Skeletal muscle cell (primary cell): ENCODE measurements at regions not wholly inside any gene's neighbourhood (a gene's known extent, or its start where the extent isn't known, plus 50 kb on each side); places are given as distances from the start of the nearest gene placed in this dataset.
"Not testable (repeated sequence)": the region's sequence is repeated elsewhere in the genome, so short reads cannot be mapped to it uniquely, and the experiment has no call there.

ENCODE experiments used
- DNase-seq: peaks from one replicate; pipeline ENCODE4 v3.0.0-alpha.2; 2010; ENCODE audit warnings: low read depth
- H3K4me3 ChIP-seq: 2 replicates; pipeline ENCODE4 v1.5.1; 2011; ENCODE audit warnings: low read depth, mild to moderate bottlenecking, control low read depth, low read length, moderate library complexity

GRCh38 chr5:92313385-92313784 is 930.3 kb upstream of the ARRDC3 start:
- no peak for DNase-seq
- no peak overlapping the region for H3K4me3 ChIP-seq

GRCh38 chr5:92309336-92309991 is 926.3 kb upstream of the ARRDC3 start:
- DNase-seq = peak; percentile 6
- H3K4me3 ChIP-seq = no peak overlapping the region

DNA sequence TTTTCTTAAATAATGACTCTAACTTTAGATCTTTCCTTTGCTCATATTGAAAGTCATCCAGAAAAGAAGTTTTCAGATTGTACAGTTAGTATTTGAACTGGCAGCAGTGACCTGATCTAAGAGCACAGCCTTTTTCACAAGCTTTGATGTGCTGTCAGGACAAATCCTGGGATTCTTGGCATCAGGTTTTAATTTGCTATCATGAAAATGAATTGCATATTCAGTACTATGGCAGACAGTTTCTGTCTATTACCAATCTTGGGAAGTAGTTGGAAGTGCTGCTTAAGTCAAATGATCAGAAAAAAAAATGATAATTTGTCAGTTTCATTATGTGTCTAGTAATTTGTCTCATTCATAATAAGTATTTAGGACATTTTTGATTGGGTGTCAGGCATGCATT is 925.6 kb upstream of the ARRDC3 start:
- no peak overlapping the region for H3K4me3 ChIP-seq
- DNase-seq = no peak

GRCh38 chr5:92302356-92302755 is 919.2 kb upstream of the ARRDC3 start:
- DNase-seq, H3K4me3 ChIP-seq: not testable (repeated sequence)

DNA sequence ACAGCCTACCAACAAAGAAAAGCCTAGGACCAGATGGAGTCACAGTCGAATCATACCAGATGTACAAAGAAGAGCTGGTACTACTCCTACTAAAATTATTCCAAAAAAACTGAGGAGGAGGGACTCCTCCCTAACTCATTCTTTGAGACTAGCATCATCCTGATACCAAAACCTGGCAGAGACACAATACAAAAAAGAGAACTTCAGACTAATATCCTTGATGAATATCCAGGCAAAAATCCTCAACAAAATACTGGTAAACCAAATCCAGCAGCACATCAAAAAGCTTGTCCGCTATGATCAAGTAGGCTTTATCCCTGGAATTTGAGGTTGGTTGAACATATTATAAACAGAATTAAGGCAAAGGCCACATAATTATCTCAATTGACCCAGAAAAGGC is 900.4 kb upstream of the ARRDC3 start:
- H3K4me3 ChIP-seq = no peak overlapping the region
- no peak for DNase-seq

DNA sequence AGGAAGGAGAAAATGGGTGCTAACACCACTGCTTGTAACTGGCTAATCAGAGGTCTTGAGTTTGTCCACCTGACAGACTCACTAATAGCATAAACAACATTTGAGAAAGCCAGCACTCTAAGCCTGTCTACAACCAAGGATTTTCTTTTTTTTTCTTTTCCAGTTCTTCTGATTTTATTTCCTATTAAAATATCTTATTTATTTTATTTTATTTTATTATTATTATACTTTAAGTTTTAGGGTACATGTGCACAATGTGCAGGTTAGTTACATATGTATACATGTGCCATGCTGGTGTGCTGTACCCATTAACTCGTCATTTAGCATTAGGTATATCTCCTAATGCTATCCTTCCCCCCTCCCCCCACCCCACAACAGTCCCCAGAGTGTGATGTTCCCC is 888.6 kb upstream of the ARRDC3 start:
- not testable (repeated sequence) for H3K4me3 ChIP-seq, DNase-seq

DNA sequence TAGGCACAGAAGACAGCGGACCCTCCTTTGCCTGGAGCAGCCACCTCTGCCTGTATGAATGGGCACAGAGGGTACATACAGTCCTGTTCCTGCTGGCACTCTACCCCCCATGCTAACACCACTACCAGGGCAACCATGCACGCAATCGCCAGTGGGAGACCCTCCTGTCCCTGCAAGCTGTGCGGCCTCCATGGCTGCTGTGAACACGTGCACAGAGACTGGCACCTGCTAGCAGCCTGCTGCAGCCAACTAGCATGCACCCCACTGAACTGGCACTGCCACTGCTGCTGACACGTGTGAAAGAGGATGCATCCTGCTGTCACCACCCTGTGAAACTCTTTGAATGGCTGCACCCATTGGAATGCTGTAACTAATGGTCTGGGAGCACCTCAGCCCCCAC is 885.2 kb upstream of the ARRDC3 start:
- H3K4me3 ChIP-seq = no peak overlapping the region
- DNase-seq = no peak

DNA sequence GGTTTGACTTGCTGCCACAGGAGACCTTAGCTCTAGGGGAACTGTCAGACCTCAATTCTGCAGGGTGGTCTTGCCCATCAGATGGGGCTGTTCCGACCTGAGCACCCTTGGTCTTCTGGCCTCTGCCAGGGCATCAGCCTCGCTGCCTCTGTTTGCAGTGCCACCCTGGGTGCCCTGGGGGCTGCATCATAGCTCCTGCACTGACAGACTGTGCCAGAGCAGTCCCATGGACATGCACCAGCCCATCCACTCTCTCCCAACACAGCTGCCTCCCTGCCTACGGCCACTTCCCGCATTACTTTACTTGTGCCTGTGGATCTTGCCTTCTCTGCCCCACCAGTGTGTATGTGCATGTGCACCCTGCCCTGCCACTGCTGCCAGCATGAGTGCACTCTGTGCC is 884.7 kb upstream of the ARRDC3 start:
- DNase-seq = no peak
- H3K4me3 ChIP-seq = no peak overlapping the region

- H3K4me3 ChIP-seq = no peak overlapping the region
- DNase-seq = no peak
Measured at GRCh38 chr5:92265804-92266203, 882.7 kb upstream of the ARRDC3 start.

GRCh38 chr5:92255605-92256004 is 872.5 kb upstream of the ARRDC3 start:
- not testable (repeated sequence) for DNase-seq, H3K4me3 ChIP-seq

DNA sequence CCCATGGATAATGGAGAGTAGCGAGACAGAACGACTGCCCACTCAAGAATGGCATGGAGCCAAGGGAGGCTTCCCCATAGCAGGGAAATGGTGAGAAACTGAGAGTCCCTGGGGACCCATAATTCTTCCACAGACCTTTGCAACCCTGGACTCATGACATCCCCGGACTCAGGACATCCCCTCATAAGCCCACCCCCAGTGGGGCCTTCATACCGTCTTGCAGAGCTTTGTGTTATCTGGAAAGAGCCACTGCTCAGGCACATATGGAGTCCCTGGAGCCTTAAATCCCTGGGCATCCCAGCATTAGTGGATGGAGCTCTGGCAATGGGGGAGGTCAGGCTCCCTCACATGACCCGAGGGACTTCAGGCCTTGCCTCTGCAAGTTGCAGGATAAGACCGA is 865.4 kb upstream of the ARRDC3 start:
- DNase-seq = no peak
- H3K4me3 ChIP-seq = no peak overlapping the region

DNA sequence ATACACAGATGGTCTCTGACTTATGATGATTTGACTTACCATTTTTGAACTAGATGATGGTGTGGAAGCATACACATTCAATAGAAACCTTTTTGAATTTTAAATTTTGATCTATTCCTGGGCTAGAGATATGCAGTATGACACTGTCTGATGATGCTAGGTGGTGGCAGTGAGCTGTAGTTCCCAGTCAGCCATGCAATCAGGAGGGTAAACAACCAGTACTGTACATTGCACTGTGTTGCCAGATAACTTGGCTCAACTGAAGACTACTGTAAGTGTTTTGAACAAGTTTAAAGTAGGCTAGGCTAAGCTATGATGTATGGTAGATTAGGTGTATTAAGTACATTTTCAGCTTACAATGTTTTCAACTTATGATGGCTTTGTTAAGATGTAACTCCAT is 859.1 kb upstream of the ARRDC3 start:
- DNase-seq = no peak
- no peak overlapping the region for H3K4me3 ChIP-seq

- no peak for DNase-seq
- no peak overlapping the region for H3K4me3 ChIP-seq
Measured at GRCh38 chr5:92237896-92238295, 854.8 kb upstream of the ARRDC3 start.

DNA sequence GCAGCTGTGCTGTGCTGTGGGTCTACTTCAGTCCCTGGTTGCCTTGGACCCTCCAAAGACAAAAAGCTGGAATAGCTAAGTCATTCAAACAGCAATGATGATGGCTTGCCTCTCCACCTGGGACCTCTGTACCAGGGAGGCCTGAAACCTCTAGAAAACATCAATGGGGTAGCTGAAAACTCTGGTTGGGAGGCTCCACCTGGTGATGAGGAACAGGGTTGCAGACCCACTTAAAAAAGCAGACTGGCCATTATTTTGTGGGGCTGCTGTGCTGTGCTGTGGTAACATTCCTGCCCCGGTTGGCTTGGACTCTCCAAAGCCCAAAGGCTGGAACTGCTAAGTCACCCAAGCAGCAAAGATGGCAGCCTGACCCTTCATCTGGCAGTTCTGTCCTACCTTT is 839.3 kb upstream of the ARRDC3 start:
- no peak for DNase-seq
- no peak overlapping the region for H3K4me3 ChIP-seq

GRCh38 chr5:92216852-92217251 is 833.7 kb upstream of the ARRDC3 start:
- not testable (repeated sequence) for DNase-seq

GRCh38 chr5:92215116-92215515 is 832.0 kb upstream of the ARRDC3 start:
- DNase-seq = no peak
- H3K4me3 ChIP-seq = no peak overlapping the region

More at GRCh38 chr5:92216852-92217251, 833.7 kb upstream of the ARRDC3 start:
- H3K4me3 ChIP-seq = not testable (repeated sequence)

- no peak for DNase-seq
- no peak overlapping the region for H3K4me3 ChIP-seq
Measured at GRCh38 chr5:92208265-92208664, 825.1 kb upstream of the ARRDC3 start.

GRCh38 chr5:92207151-92207550 is 824.0 kb upstream of the ARRDC3 start:
- H3K4me3 ChIP-seq = no peak overlapping the region
- DNase-seq = no peak

- DNase-seq = no peak
- H3K4me3 ChIP-seq = no peak overlapping the region
Measured at GRCh38 chr5:92206681-92207080, 823.6 kb upstream of the ARRDC3 start.

- DNase-seq, H3K4me3 ChIP-seq: not testable (repeated sequence)
Measured at GRCh38 chr5:92199035-92199434, 815.9 kb upstream of the ARRDC3 start.

DNA sequence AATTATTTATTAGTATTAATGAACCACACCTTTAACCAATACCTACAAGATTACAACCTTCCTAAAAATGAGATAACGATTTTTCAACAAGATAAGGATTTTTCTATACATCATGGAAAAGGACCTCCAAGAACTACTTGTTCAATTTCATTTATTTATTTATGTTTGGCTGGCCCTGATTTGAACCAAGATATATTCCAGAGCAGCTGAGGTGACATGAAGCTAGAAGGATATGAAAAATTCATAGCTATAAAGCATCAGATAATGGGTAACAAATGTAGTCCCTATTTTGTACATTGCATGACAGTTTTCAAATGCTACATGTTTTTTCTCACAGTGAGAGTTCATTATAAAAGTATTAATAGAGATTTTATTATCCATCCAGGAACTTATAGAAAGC is 798.5 kb upstream of the ARRDC3 start:
- no peak overlapping the region for H3K4me3 ChIP-seq
- DNase-seq = no peak

GRCh38 chr5:92180391-92180790 is 797.3 kb upstream of the ARRDC3 start:
- no peak overlapping the region for H3K4me3 ChIP-seq
- DNase-seq = no peak
